HCT116 (cell line): ENCODE measurements at regions not wholly inside any gene's neighbourhood (a gene's known extent, or its start where the extent isn't known, plus 50 kb on each side); places are given as distances from the start of the nearest gene placed in this dataset.

Source experiments
- ATAC-seq: fragments of 200-7000 bp; cut with Tn5 transposase; 2 replicates; pipeline ENCODE4 v1.9.1; 2020; ENCODE audit warnings: mild to moderate bottlenecking, moderate library complexity
- BruUV-seq: library from RNA; stranded (reverse); fragments of 400-500 nt; replicated peaks from 2 replicates; lab custom pipeline; 2021; lab: Mats Ljungman, UMichigan
- CTCF ChIA-PET: fragments of 300-600 bp; sonication (Branson Sonifier 250); formaldehyde crosslinking; loops from one replicate; lab custom pipeline; 2021; ENCODE audit warnings: antibody characterized with exemption; lab: Charles Lee
- POLR2A ChIA-PET: fragments of 300-600, 350-600 bp; sonication (Branson Sonifier 250); formaldehyde crosslinking; loops from one replicate; lab custom pipeline; 2021; ENCODE audit warnings: antibody characterized with exemption; lab: Charles Lee
- RAD21 ChIA-PET, 2 experiments: fragments of 300-600 bp; sonication (Branson Sonifier 250); formaldehyde crosslinking; loops; one replicate each; lab custom pipeline; 2023; ENCODE audit warnings: low total read pairs in 2 of 2; ENCODE audit not compliant: uncharacterized antibody in 2 of 2, unreplicated experiment in 2 of 2, low non-redundant PET in 1 of 2; lab: Charles Lee
- DNase-seq: peaks from one replicate; pipeline ENCODE4 v3.0.0-alpha.2; 2010; ENCODE audit warnings: low read depth, low spot score
- H2AFZ ChIP-seq: fragments of 200-600 bp; shearing (Covaris generic), sonication (generic); 2 replicates; pipeline ENCODE4 v1.6.1; 2017; ENCODE audit warnings: low read depth, mixed run types, mixed read lengths, antibody characterized with exemption, low read length; ENCODE audit not compliant: poor library complexity, severe bottlenecking
- H3K27ac ChIP-seq: 2 replicates; pipeline ENCODE4 v1.5.1; 2012; ENCODE audit warnings: low read depth, low read length
- H3K27me3 ChIP-seq: fragments of 200-600 bp; sonication (generic); 2 replicates; pipeline ENCODE4 v1.6.1; 2016; ENCODE audit warnings: mixed run types, low read length, mixed read lengths; ENCODE audit not compliant: insufficient read depth
- H3K36me3 ChIP-seq, 2 experiments: fragments of 200-500 bp in 1 of 2; fragments of 200-600 bp in 1 of 2; sonication (Bioruptor generic) in 1 of 2; sonication (generic) in 1 of 2; 2 replicates each; pipeline versions ENCODE4 v1.5.1 to v1.6.1; 2014 to 2016; ENCODE audit warnings: low read length in 2 of 2, inconsistent platforms in 1 of 2, mixed read lengths in 1 of 2, mixed run types in 1 of 2; ENCODE audit not compliant: insufficient read depth in 2 of 2, control insufficient read depth in 1 of 2
- H3K4me1 ChIP-seq, 2 experiments: fragments of 200-600 bp in 1 of 2; sonication (generic) in 1 of 2; 2 replicates each; pipeline versions ENCODE4 v1.5.1 to v1.6.1; 2012 to 2017; ENCODE audit warnings: low read length in 2 of 2, inconsistent platforms in 1 of 2, mild to moderate bottlenecking in 1 of 2, mixed read lengths in 1 of 2, mixed run types in 1 of 2, moderate library complexity in 1 of 2; ENCODE audit not compliant: insufficient read depth in 2 of 2, control insufficient read depth in 1 of 2
- H3K4me2 ChIP-seq: fragments of 200-600 bp; sonication (generic); 2 replicates; pipeline ENCODE4 v1.6.1; 2017; ENCODE audit warnings: mixed run types, low read length, mixed read lengths
- H3K4me3 ChIP-seq, 2 experiments: fragments of 200-600 bp in 1 of 2; sonication (generic) in 1 of 2; replicated peaks in 1 of 2; 2 replicates each; pipeline ENCODE4 v1.5.1; 2011 to 2016; ENCODE audit warnings: low read length in 2 of 2, control low read depth in 1 of 2, low read depth in 1 of 2, mild to moderate bottlenecking in 1 of 2, mixed read lengths in 1 of 2, mixed run types in 1 of 2
- H3K79me2 ChIP-seq: fragments of 200-600 bp; sonication (generic); 2 replicates; pipeline ENCODE4 v1.6.1; 2017; ENCODE audit warnings: mild to moderate bottlenecking, mixed run types, low read length, moderate library complexity, mixed read lengths; ENCODE audit not compliant: insufficient read depth
- H3K9ac ChIP-seq: fragments of 200-600 bp; sonication (generic); 2 replicates; pipeline ENCODE4 v1.6.1; 2016; ENCODE audit warnings: low read length, mixed read lengths
- H3K9me2 ChIP-seq: fragments of 200-600 bp; sonication (generic), shearing (Covaris generic); 2 replicates; pipeline ENCODE4 v1.6.1; 2017; ENCODE audit warnings: mixed run types, mild to moderate bottlenecking, moderate library complexity; ENCODE audit not compliant: insufficient read depth
- H3K9me3 ChIP-seq, 2 experiments: fragments of 200-500 bp in 1 of 2; fragments of 200-600 bp in 1 of 2; sonication (Bioruptor generic) in 1 of 2; sonication (generic) in 1 of 2; 2 replicates each; pipeline ENCODE4 v1.6.1; 2014 to 2017; ENCODE audit warnings: low read length in 2 of 2, mixed read lengths in 2 of 2, inconsistent platforms in 1 of 2, low read depth in 1 of 2, mild to moderate bottlenecking in 1 of 2, mixed run types in 1 of 2, moderate library complexity in 1 of 2; ENCODE audit not compliant: control insufficient read depth in 1 of 2, insufficient read depth in 1 of 2
- H4K20me1 ChIP-seq: fragments of 200-600 bp; sonication (generic), shearing (Covaris generic); 2 replicates; pipeline ENCODE4 v1.6.1; 2017; ENCODE audit warnings: mixed run types, mild to moderate bottlenecking, moderate library complexity; ENCODE audit not compliant: insufficient read depth
- ATF3 ChIP-seq: IDR thresholded peaks from 2 replicates; pipeline ENCODE4 v1.6.1; 2012
- CBX3 ChIP-seq: IDR thresholded peaks from 2 replicates; pipeline ENCODE4 v1.6.1; 2012; ENCODE audit warnings: low read depth
- CEBPB ChIP-seq: IDR thresholded peaks from 2 replicates; pipeline ENCODE4 v1.6.1; 2012; ENCODE audit warnings: low read depth
- CTCF ChIP-seq, 3 experiments: fragments of 200-600 bp in 1 of 3; sonication (generic) in 1 of 3; IDR thresholded peaks in 2 of 3; conservative IDR thresholded peaks in 1 of 3; 2 replicates each; pipeline ENCODE4 v1.5.1; 2012 to 2017; ENCODE audit warnings: low read depth in 2 of 3, low read length in 2 of 3, antibody characterized with exemption in 1 of 3, borderline replicate concordance in 1 of 3, control low read depth in 1 of 3, mild to moderate bottlenecking in 1 of 3, mixed read lengths in 1 of 3, mixed run types in 1 of 3, moderate library complexity in 1 of 3; ENCODE audit not compliant: insufficient read depth in 1 of 3
- EGR1 ChIP-seq: IDR thresholded peaks from 2 replicates; pipeline ENCODE4 v1.6.1; 2012; ENCODE audit warnings: low read depth
- EZH2phosphoT487 ChIP-seq: fragments of 200-600 bp; IDR thresholded peaks from 2 replicates; pipeline ENCODE4 v1.6.1; 2018; ENCODE audit warnings: antibody characterized with exemption, borderline replicate concordance
- FOSL1 ChIP-seq: IDR thresholded peaks from 2 replicates; pipeline ENCODE4 v1.6.1; 2012; ENCODE audit warnings: low read depth
- JUND ChIP-seq: IDR thresholded peaks from 2 replicates; pipeline ENCODE4 v1.6.1; 2012
- MAX ChIP-seq: IDR thresholded peaks from 2 replicates; pipeline ENCODE4 v1.6.1; 2012
- POLR2A ChIP-seq: IDR thresholded peaks from 2 replicates; pipeline ENCODE4 v1.7.0; 2011; ENCODE audit warnings: borderline replicate concordance; ENCODE audit not compliant: insufficient read depth, insufficient read length; ENCODE audit errors: extremely low read depth
- POLR2AphosphoS5 ChIP-seq: IDR thresholded peaks from 2 replicates; pipeline ENCODE4 v1.6.1; 2011; ENCODE audit warnings: mild to moderate bottlenecking, low read depth, low read length, moderate library complexity
- RAD21 ChIP-seq: IDR thresholded peaks from 2 replicates; pipeline ENCODE4 v1.6.1; 2012; ENCODE audit warnings: low read depth, mild to moderate bottlenecking
- REST ChIP-seq: IDR thresholded peaks from 2 replicates; pipeline ENCODE4 v1.6.1; 2012; ENCODE audit warnings: low read depth
- SIN3A ChIP-seq: IDR thresholded peaks from 2 replicates; pipeline ENCODE4 v1.6.1; 2012; ENCODE audit warnings: low read depth
- SP1 ChIP-seq: IDR thresholded peaks from 2 replicates; pipeline ENCODE4 v1.6.1; 2012; ENCODE audit warnings: low read depth
- TCF7L2 ChIP-seq: IDR thresholded peaks from 2 replicates; pipeline ENCODE4 v1.7.0; 2011; ENCODE audit warnings: borderline replicate concordance, inconsistent platforms; ENCODE audit not compliant: insufficient read depth, insufficient read length; ENCODE audit errors: extremely low read depth
- YY1 ChIP-seq: IDR thresholded peaks from 2 replicates; pipeline ENCODE4 v1.6.1; 2011; ENCODE audit warnings: low read length, low read depth, moderate library complexity, mild to moderate bottlenecking; ENCODE audit not compliant: insufficient replicate concordance; ENCODE audit errors: extremely low read depth
- ZBTB33 ChIP-seq: IDR thresholded peaks from 2 replicates; pipeline ENCODE4 v1.6.1; 2011; ENCODE audit warnings: mild to moderate bottlenecking, low read length, moderate library complexity; ENCODE audit not compliant: insufficient replicate concordance; ENCODE audit errors: extremely low read depth
- ZNF274 ChIP-seq: fragments of 200-500 bp; sonication (Bioruptor generic); IDR thresholded peaks from 2 replicates; pipeline ENCODE4 v1.6.1; 2014; ENCODE audit warnings: mild to moderate bottlenecking, low read depth, low read length, inconsistent platforms
- intact Hi-C: fragments of 100-400 bp; cut with micrococcal nuclease; formaldehyde crosslinking; loops from 2 replicates; pipeline ENCODE4 v1.10.0; 2022

GRCh38 chr20:25145131-25145530 lies 50.4 kb upstream of the ENTPD6 start:
- no peak for ATAC-seq
- Histone ChIP-seq H3K9ac (no peak overlapping the region), H3K9me2 (no peaks in the 10 kb centered on the region), H3K27me3 (no peaks in the 10 kb centered on the region; the same call in 1 of the 2 replicates), H3K27ac (no peak overlapping the region), H3K4me2 (no peak overlapping the region), H4K20me1 (no peaks in the 10 kb centered on the region), H3K4me1 (no peaks in the 10 kb centered on the region), H3K9me3 (no peaks in the 10 kb centered on the region), H3K36me3 (no peaks in the 10 kb centered on the region), H3K4me3 (no peak overlapping the region), H2AFZ (no peak overlapping the region), H3K79me2 (no peaks in the 10 kb centered on the region)
- TF ChIP-seq RAD21, result no peak
- TF ChIP-seq EZH2phosphoT487, result no peak
- no peak for TF ChIP-seq FOSL1
- TF ChIP-seq POLR2A, result no peak
- no peak for TF ChIP-seq ZNF274
- TF ChIP-seq POLR2AphosphoS5, result no peak
- TF ChIP-seq EGR1, result no peak
- no peak for TF ChIP-seq MAX
- TF ChIP-seq YY1, result no peak
- TF ChIP-seq CBX3, result no peak
- no peak for TF ChIP-seq REST
- TF ChIP-seq CTCF (IDR thresholded peaks at IDR 0.05 in 2 of 3, conservative IDR thresholded peaks at IDR 0.05 in 1 of 3; ENCODE audit: borderline replicate concordance in 1 of 3, insufficient read depth in 1 of 3, low read depth in 2 of 3, low read length in 2 of 3), result no peak
- no peak for TF ChIP-seq JUND
- no peak for TF ChIP-seq TCF7L2
- TF ChIP-seq SP1, result no peak
- TF ChIP-seq CEBPB, result no peak
- no peak for TF ChIP-seq SIN3A
- TF ChIP-seq ATF3, result no peak
- TF ChIP-seq ZBTB33, result no peak
- CTCF ChIA-PET, result no interaction called here
- BruUV-seq, result no TSS peak
- RAD21 ChIA-PET, result no interaction called here
- intact Hi-C loops, result no loop called here
- DNase-seq, result no peak
- POLR2A ChIA-PET, result no interaction called here
